Heart left ventricle (tissue), 16 donors: ENCODE measurements at regions not wholly inside any gene's neighbourhood (a gene's known extent, or its start where the extent isn't known, plus 50 kb on each side); places are given as distances from the start of the nearest gene placed in this dataset.

Experiments used
- ATAC-seq, 4 donors: fragments of 200-7000 bp; cut with Tn5 transposase; one replicate each; pipeline ENCODE4 v1.9.1; 2020 to 2022; ENCODE audit warnings: moderate library complexity in 4 of 4, mild to moderate bottlenecking in 3 of 4, moderate number of reproducible peaks in 1 of 4
- DNase-seq, 5 donors: peaks; one replicate each; pipeline ENCODE4 v3.0.0-alpha.2; 2020
- H3K27ac ChIP-seq, 12 donors: fragments of 200-600 bp; sonication (generic) in 4 of 12; one replicate each; pipeline versions ENCODE4 v1.5.0 to v1.8.0; 2016 to 2022; ENCODE audit warnings: mild to moderate bottlenecking in 2 of 12
- H3K27me3 ChIP-seq, 9 donors: fragments of 200-600 bp; sonication (generic) in 2 of 9; one replicate each; pipeline versions ENCODE4 v1.5.1 to v1.8.0; 2016 to 2022; ENCODE audit warnings: mild to moderate bottlenecking in 3 of 9
- H3K36me3 ChIP-seq, 9 donors: fragments of 200-600 bp; sonication (generic) in 2 of 9; one replicate each; pipeline versions ENCODE4 v1.5.0 to v1.8.0; 2018 to 2022; ENCODE audit warnings: mild to moderate bottlenecking in 2 of 9
- H3K4me1 ChIP-seq, 12 donors: fragments of 200-600 bp; sonication (generic) in 4 of 12; one replicate each; pipeline versions ENCODE4 v1.5.0 to v1.8.0; 2016 to 2022; ENCODE audit warnings: mild to moderate bottlenecking in 3 of 12
- H3K4me3 ChIP-seq, 12 donors: fragments of 200-600 bp; sonication (generic) in 4 of 12; one replicate each; pipeline versions ENCODE4 v1.5.0 to v1.8.0; 2017 to 2022; ENCODE audit warnings: mild to moderate bottlenecking in 9 of 12, moderate library complexity in 4 of 12
- H3K9me3 ChIP-seq, 12 donors: fragments of 200-600 bp; sonication (generic) in 4 of 12; one replicate each; pipeline versions ENCODE4 v1.5.0 to v1.8.0; 2016 to 2022; ENCODE audit warnings: mild to moderate bottlenecking in 1 of 12
- CTCF ChIP-seq, 12 donors: fragments of 200-600 bp; sonication (generic) in 4 of 12; IDR thresholded peaks; one replicate each; pipeline versions ENCODE4 v1.5.0 to v1.8.0; 2018 to 2022; ENCODE audit warnings: antibody characterized with exemption in 12 of 12, mild to moderate bottlenecking in 5 of 12
- POLR2A ChIP-seq, 2 donors: fragments of 450-650 bp; IDR thresholded peaks; one replicate each; pipeline ENCODE4 v1.6.1; 2017; ENCODE audit warnings: antibody characterized with exemption in 2 of 2, mild to moderate bottlenecking in 2 of 2, moderate library complexity in 2 of 2
- WGBS, 4 donors: extraction: QIAGEN DNeasy Blood & Tissue Kit in 2 of 4; methylation state at CpG; one replicate each; pipeline versions ENCODE4 v1.1.5 to v1.1.7; 2013 to 2018; 5-methylcytosine and 5-hydroxymethylcytosine counted together
- intact Hi-C, 10 donors: fragments of 100-400 bp; cut with DNase I; formaldehyde crosslinking; loops; one replicate each; pipeline versions ENCODE4 v1.11.1 to v1.14.2; 2022
- donor health status: ischemic (EF 13 %, LVEDD 7.1; RV severe dilation, severe dysfunction).
- donor health status: healthy with polysubstance abuse.
- donor health status: DM: no; HTN: yes; CAD: no.
- donor health status: DM: no; HTN: no; CAD: no.
- donor health status: ischemic (EF 25% LVEDD 6.9; RV normal size, moderate dysfunction).
- donor health status: ischemic (EF 25% LVEDD 5.7; RV mildly dilated, moderate dysfunction).
- donor health status: healthy.
- donor health status: DM: yes; HTN: yes; CAD: no.
- donor health status: ischemic (EF 35%, LVEDD 5.7; RV mildly dilated, moderate dysfunction).
- donor health status: nonischemic (EF 11% LVEDD 7.7; RV severe dilation, severe dysfunction).
- donor health status: DM: yes; HTN: yes; CAD: no.
- donor health status: PGD.
- donor health status: ischemic (EF 29% LVEDD 5.4; RV normal size, mild dysfunction).
- donor health status: nonischemic (EF 23%, LVEDD 6.1; RV moderate dilation, normal function).

- no peaks in the 10 kb centered on the region for H3K9me3 ChIP-seq
- H3K4me1 ChIP-seq = peaks cover 0 to 12% (median 0%) of the 10 kb centered on the region in 12 donors
- H3K27me3 ChIP-seq = no peaks in the 10 kb centered on the region
- TF ChIP-seq CTCF (IDR thresholded peaks at IDR 0.05) = no peak
- no peak for TF ChIP-seq POLR2A (IDR thresholded peaks at IDR 0.05)
- H3K27ac ChIP-seq = peak overlapping the region in 3 of 12 donors; percentile 34 to 63 (median 43)
- no peak for ATAC-seq
- H3K4me3 ChIP-seq = no peak overlapping the region
- no peaks in the 10 kb centered on the region for H3K36me3 ChIP-seq
- 72 to 79% (median 76%) methylated on average over 8 of the region's 8 CpGs for WGBS, 4 donors
- intact Hi-C loops = no loop called here
- DNase-seq = no peak
Observed at GRCh38 chr4:108529984-108530905, 90.1 kb upstream of the RPL34 start.

- ATAC-seq (no peak), DNase-seq (no peak)
- no peaks in the 10 kb centered on the region for H3K27me3 ChIP-seq
- H3K9me3 ChIP-seq = no peaks in the 10 kb centered on the region
- peaks cover 0 to 12% (median 0%) of the 10 kb centered on the region in 12 donors for H3K4me1 ChIP-seq
- H3K4me3 ChIP-seq = no peak overlapping the region
- intact Hi-C loops = no loop called here
- 37 to 64% (median 50%) methylated on average over 1 of the region's 1 CpG for WGBS, 4 donors
- no peak for TF ChIP-seq POLR2A (IDR thresholded peaks at IDR 0.05)
- TF ChIP-seq CTCF (IDR thresholded peaks at IDR 0.05) = no peak
- no peak overlapping the region for H3K27ac ChIP-seq
- no peaks in the 10 kb centered on the region for H3K36me3 ChIP-seq
Observed at GRCh38 chr4:108529102-108529501, 91.3 kb upstream of the RPL34 start.

GRCh38 chr4:108527723-108528122 is 92.7 kb upstream of the RPL34 start:
- WGBS, 4 donors = 61 to 70% (median 65%) methylated on average over 2 of the region's 2 CpGs
- TF ChIP-seq POLR2A (IDR thresholded peaks at IDR 0.05) (no peak), CTCF (IDR thresholded peaks at IDR 0.05) (no peak)
- Histone ChIP-seq H3K27ac (peak overlapping the region in 1 of 12 donors; percentile 10), H3K36me3 (no peaks in the 10 kb centered on the region), H3K27me3 (no peaks in the 10 kb centered on the region), H3K9me3 (no peaks in the 10 kb centered on the region), H3K4me1 (peaks cover 0 to 7% (median 0%) of the 10 kb centered on the region in 12 donors), H3K4me3 (no peak overlapping the region)
- ATAC-seq = no peak
- DNase-seq = no peak
- intact Hi-C loops = no loop called here

GRCh38 chr4:108520807-108521206 is 99.6 kb upstream of the RPL34 start:
- intact Hi-C loops = no loop called here
- 92 to 96% (median 94%) methylated on average over 1 of the region's 1 CpG for WGBS, 4 donors
- Histone ChIP-seq H3K9me3 (no peaks in the 10 kb centered on the region), H3K27ac (no peak overlapping the region), H3K36me3 (no peaks in the 10 kb centered on the region), H3K27me3 (peaks cover 0 to 2% (median 0%) of the 10 kb centered on the region in 9 donors), H3K4me3 (no peak overlapping the region), H3K4me1 (no peaks in the 10 kb centered on the region)
- no peak for ATAC-seq
- no peak for TF ChIP-seq POLR2A (IDR thresholded peaks at IDR 0.05)
- TF ChIP-seq CTCF (IDR thresholded peaks at IDR 0.05) = no peak
- DNase-seq = no peak
